Germinal center (tissue), 1 donor: ENCODE measurements at regions not wholly inside any gene's neighbourhood (a gene's known extent, or its start where the extent isn't known, plus 50 kb on each side); places are given as distances from the start of the nearest gene placed in this dataset.
"Not testable (repeated sequence)": the region's sequence is repeated elsewhere in the genome, so short reads cannot be mapped to it uniquely, and the experiment has no call there.

Source experiments
- DNase-seq: peaks from one replicate; pipeline ENCODE4 v3.0.0; 2012; ENCODE audit warnings: mixed read lengths, low spot score

- DNase-seq = no peak
Observed at GRCh38 chr3:178099274-178099673, 437.0 kb upstream of the KCNMB2 start.

GRCh38 chr3:178099862-178100261 is 436.4 kb upstream of the KCNMB2 start:
- DNase-seq = no peak

- no peak for DNase-seq
Observed at GRCh38 chr3:178100908-178101307, 435.3 kb upstream of the KCNMB2 start.

- DNase-seq = no peak
Observed at GRCh38 chr3:178103140-178103539, 433.1 kb upstream of the KCNMB2 start.

GRCh38 chr3:178107804-178108203 is 428.4 kb upstream of the KCNMB2 start:
- DNase-seq = no peak

GRCh38 chr3:178109691-178110090 is 426.5 kb upstream of the KCNMB2 start:
- no peak for DNase-seq

- no peak for DNase-seq
Observed at GRCh38 chr3:178112134-178112533, 424.1 kb upstream of the KCNMB2 start.

GRCh38 chr3:178112552-178112951 is 423.7 kb upstream of the KCNMB2 start:
- not testable (repeated sequence) for DNase-seq

- no peak for DNase-seq
Observed at GRCh38 chr3:178117641-178118040, 418.6 kb upstream of the KCNMB2 start.

GRCh38 chr3:178119608-178120295 is 416.5 kb upstream of the KCNMB2 start:
- not testable (repeated sequence) for DNase-seq

- no peak for DNase-seq
Observed at GRCh38 chr3:178120367-178120766, 415.9 kb upstream of the KCNMB2 start.

- no peak for DNase-seq
Observed at GRCh38 chr3:178126686-178127085, 409.6 kb upstream of the KCNMB2 start.

- no peak for DNase-seq
Observed at GRCh38 chr3:178127221-178127620, 409.0 kb upstream of the KCNMB2 start.

- DNase-seq = no peak
Observed at GRCh38 chr3:178129109-178129508, 407.1 kb upstream of the KCNMB2 start.

- no peak for DNase-seq
Observed at GRCh38 chr3:178131801-178132200, 404.4 kb upstream of the KCNMB2 start.

- no peak for DNase-seq
Observed at GRCh38 chr3:178137206-178137605, 399.0 kb upstream of the KCNMB2 start.

GRCh38 chr3:178137831-178138230 is 398.4 kb upstream of the KCNMB2 start:
- no peak for DNase-seq

- no peak for DNase-seq
Observed at GRCh38 chr3:178139116-178139515, 397.1 kb upstream of the KCNMB2 start.

GRCh38 chr3:178140531-178141304 is 395.5 kb upstream of the KCNMB2 start:
- DNase-seq = no peak

GRCh38 chr3:178141305-178141684 is 394.9 kb upstream of the KCNMB2 start:
- DNase-seq = not testable (repeated sequence)

GRCh38 chr3:178146406-178146831 is 389.8 kb upstream of the KCNMB2 start:
- no peak for DNase-seq

GRCh38 chr3:178147001-178147400 is 389.2 kb upstream of the KCNMB2 start:
- no peak for DNase-seq

- no peak for DNase-seq
Observed at GRCh38 chr3:178152031-178152806, 384.0 kb upstream of the KCNMB2 start.
